CD4-positive, alpha-beta T cell (primary cell): ENCODE measurements at regions not wholly inside any gene's neighbourhood (a gene's known extent, or its start where the extent isn't known, plus 50 kb on each side); places are given as distances from the start of the nearest gene placed in this dataset.

Source experiments
- ATAC-seq: fragments of 200-7000 bp; cut with Tn5 transposase; one replicate; pipeline ENCODE4 v1.10.0; 2022; ENCODE audit warnings: mild to moderate bottlenecking; ENCODE audit not compliant: poor library complexity
- CTCF ChIA-PET: fragments of 350-600 bp; sonication (Branson Sonifier 250); formaldehyde crosslinking; loops from one replicate; lab custom pipeline; 2021; ENCODE audit warnings: antibody characterized with exemption, inconsistent platforms; lab: Charles Lee
- POLR2A ChIA-PET: fragments of 350-600 bp; sonication (Branson Sonifier 250); formaldehyde crosslinking; loops from one replicate; lab custom pipeline; 2021; ENCODE audit warnings: antibody characterized with exemption, inconsistent platforms; lab: Charles Lee
- DNase-seq, 14 experiments: peaks; one replicate each; pipeline ENCODE4 v3.0.0-alpha.2; 2013 to 2020; ENCODE audit warnings: mixed read lengths in 2 of 14
- H3K27ac ChIP-seq, 2 donors: one replicate each; pipeline versions ENCODE4 v1.5.1 to v1.7.0; 2013; ENCODE audit warnings: low read length in 2 of 2, low read depth in 1 of 2, mild to moderate bottlenecking in 1 of 2
- H3K27me3 ChIP-seq, 2 experiments: 1 replicate in 1 of 2; 2 replicates in 1 of 2; pipeline versions ENCODE4 v1.6.1 to v1.7.0; 2013; ENCODE audit warnings: low read length in 2 of 2, control low read depth in 1 of 2, mild to moderate bottlenecking in 1 of 2, moderate library complexity in 1 of 2; ENCODE audit not compliant: insufficient read depth in 2 of 2, control insufficient read depth in 1 of 2
- H3K36me3 ChIP-seq: one replicate; pipeline ENCODE4 v1.6.1; 2013; ENCODE audit warnings: low read length, control low read depth; ENCODE audit not compliant: insufficient read depth
- H3K4me1 ChIP-seq: one replicate; pipeline ENCODE4 v1.6.1; 2013; ENCODE audit warnings: low read length, control low read depth; ENCODE audit not compliant: insufficient read depth
- H3K4me3 ChIP-seq: one replicate; pipeline ENCODE4 v1.5.1; 2013; ENCODE audit warnings: mild to moderate bottlenecking, low read length, moderate library complexity
- H3K9me3 ChIP-seq, 2 experiments: 1 replicate in 1 of 2; 2 replicates in 1 of 2; pipeline versions ENCODE4 v1.6.1 to v1.7.0; 2013; ENCODE audit warnings: low read length in 2 of 2, mild to moderate bottlenecking in 2 of 2, control low read depth in 1 of 2, moderate library complexity in 1 of 2; ENCODE audit not compliant: control insufficient read depth in 1 of 2, insufficient read depth in 1 of 2
- H3K27ac Mint-ChIP-seq: one replicate; pipeline ENCODE4 v1.8.0; 2020; ENCODE audit warnings: mixed read lengths
- H3K27me3 Mint-ChIP-seq: one replicate; pipeline ENCODE4 v1.8.0; 2021; ENCODE audit warnings: mixed read lengths
- H3K36me3 Mint-ChIP-seq: one replicate; pipeline ENCODE4 v1.8.0; 2021; ENCODE audit warnings: low read depth, mixed read lengths
- H3K4me1 Mint-ChIP-seq: one replicate; pipeline ENCODE4 v1.8.0; 2021; ENCODE audit warnings: low read depth, mixed read lengths
- H3K4me3 Mint-ChIP-seq: one replicate; pipeline ENCODE4 v1.8.0; 2020; ENCODE audit warnings: mild to moderate bottlenecking, mixed read lengths
- H3K9me3 Mint-ChIP-seq: one replicate; pipeline ENCODE4 v1.8.0; 2020; ENCODE audit warnings: mixed read lengths
- CTCF ChIP-seq: fragments of 200-600 bp; IDR thresholded peaks from one replicate; pipeline ENCODE4 v1.8.0; 2022; ENCODE audit warnings: antibody characterized with exemption, mild to moderate bottlenecking
- intact Hi-C, 2 experiments: fragments of 100-400 bp; cut with DNase I in 1 of 2; cut with micrococcal nuclease in 1 of 2; formaldehyde crosslinking; loops; one replicate each; pipeline versions ENCODE4 v1.15.1 to v1.9.0; 2023 to 2025; cut with DNase I, micrococcal nuclease

DNA sequence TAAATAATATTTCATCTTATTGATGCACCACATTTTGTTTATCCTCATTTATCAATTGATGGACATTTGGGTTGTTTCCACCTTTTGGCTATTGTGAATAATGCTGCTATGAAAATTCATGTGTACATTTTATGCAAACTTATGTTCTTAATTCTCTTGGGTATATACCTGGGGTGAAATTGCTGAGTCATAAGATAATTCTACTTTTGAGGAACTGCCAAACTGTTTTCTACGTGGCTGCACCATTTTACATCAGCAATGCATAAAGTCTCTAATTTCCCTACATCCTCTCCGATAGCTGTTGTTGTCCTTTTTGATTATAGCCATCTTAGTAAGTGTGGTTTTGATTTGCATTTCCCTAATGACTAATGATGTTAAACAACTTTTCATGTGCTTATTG is 116.5 kb upstream of the DLX2 start:
- POLR2A ChIA-PET = interaction anchor here (1.2 kb wide), 1 partner anchor 11 kb away, joined by 3 read pairs; no protein-coding TSS in a partner anchor
- ATAC-seq = no peak
- no peak overlapping the region for H3K27ac ChIP-seq

GRCh38 chr2:172220121-172220520 is 117.4 kb upstream of the DLX2 start:
- peaks cover 20% of the 10 kb centered on the region for H3K4me1 Mint-ChIP-seq
- TF ChIP-seq CTCF = no peak
- DNase-seq (no peak), ATAC-seq (no peak)
- no peak overlapping the region for H3K27ac Mint-ChIP-seq
- Histone ChIP-seq H3K9me3 (no peaks in the 10 kb centered on the region), H3K36me3 (no peaks in the 10 kb centered on the region), H3K27ac (no peak overlapping the region), H3K4me1 (peaks cover 37% of the 10 kb centered on the region), H3K27me3 (no peaks in the 10 kb centered on the region), H3K4me3 (no peak overlapping the region)
- H3K4me3 Mint-ChIP-seq = no peak overlapping the region
- H3K27me3 Mint-ChIP-seq = no peaks in the 10 kb centered on the region
- CTCF ChIA-PET = no interaction called here
- intact Hi-C loops = no loop called here
- H3K36me3 Mint-ChIP-seq = no peaks in the 10 kb centered on the region
- POLR2A ChIA-PET = interaction anchor here (1.2 to 1.5 kb wide), 2 partner anchors 10 to 12 kb away, joined by 3 to 4 read pairs; no protein-coding TSS in a partner anchor
- H3K9me3 Mint-ChIP-seq = no peaks in the 10 kb centered on the region

More for the DNA sequence above, 116.5 kb upstream of the DLX2 start:
- CTCF ChIA-PET = interaction anchor here (0.6 kb wide), 1 partner anchor 12 kb away, joined by 3 read pairs; no protein-coding TSS in a partner anchor
- Mint-ChIP-seq H3K36me3 (no peaks in the 10 kb centered on the region), H3K27ac (no peak overlapping the region), H3K27me3 (no peaks in the 10 kb centered on the region), H3K9me3 (no peaks in the 10 kb centered on the region), H3K4me1 (peaks cover 12% of the 10 kb centered on the region), H3K4me3 (no peak overlapping the region)
- H3K9me3 ChIP-seq = no peaks in the 10 kb centered on the region
- peaks cover 28% of the 10 kb centered on the region for H3K4me1 ChIP-seq
- no peak for TF ChIP-seq CTCF
- no peak overlapping the region for H3K4me3 ChIP-seq
- intact Hi-C loops = no loop called here
- H3K27me3 ChIP-seq = no peaks in the 10 kb centered on the region
- H3K36me3 ChIP-seq = no peaks in the 10 kb centered on the region
- DNase-seq = no peak

DNA sequence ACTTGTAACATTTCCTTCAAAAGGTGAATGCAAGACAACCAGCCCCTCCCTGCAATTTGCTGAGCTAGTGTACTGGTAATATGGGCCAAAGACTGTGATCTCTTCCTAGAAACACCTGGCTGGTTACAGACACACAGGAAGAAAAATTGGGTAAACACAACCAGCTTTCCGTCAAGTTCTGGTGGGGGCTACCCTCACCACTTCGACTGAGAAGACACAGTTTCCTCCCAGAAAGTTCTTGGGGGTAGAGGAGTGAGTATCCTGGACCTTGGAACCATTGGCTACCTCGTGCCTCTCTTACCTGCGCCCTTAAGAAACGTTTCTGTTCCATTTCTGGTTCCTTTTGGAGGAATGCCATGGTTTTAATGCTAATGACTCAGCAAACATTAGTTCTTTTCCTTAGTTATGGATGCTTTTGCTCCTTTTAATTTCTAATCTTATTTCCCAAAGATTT is 120.9 kb upstream of the DLX2 start:
- Histone ChIP-seq H3K4me1 (peaks cover 49% of the 10 kb centered on the region), H3K4me3 (no peak overlapping the region), H3K36me3 (no peaks in the 10 kb centered on the region), H3K27ac (peak overlapping the region in 1 of 2 donors; percentile 22), H3K9me3 (no peaks in the 10 kb centered on the region), H3K27me3 (no peaks in the 10 kb centered on the region)
- H3K9me3 Mint-ChIP-seq = no peaks in the 10 kb centered on the region
- DNase-seq (peak in 5 of 14 experiments; percentile 5 to 78 (median 22)), ATAC-seq (peak; percentile 44)
- no peaks in the 10 kb centered on the region for H3K27me3 Mint-ChIP-seq
- ChIA-PET POLR2A (no interaction called here), CTCF (no interaction called here)
- no peaks in the 10 kb centered on the region for H3K36me3 Mint-ChIP-seq
- intact Hi-C loops = no loop called here
- H3K27ac Mint-ChIP-seq = no peak overlapping the region
- no peak for TF ChIP-seq CTCF
- peaks cover 22% of the 10 kb centered on the region for H3K4me1 Mint-ChIP-seq
- H3K4me3 Mint-ChIP-seq = no peak overlapping the region
